COR-L47 (cell line): ENCODE measurements at regions not wholly inside any gene's neighbourhood (a gene's known extent, or its start where the extent isn't known, plus 50 kb on each side); places are given as distances from the start of the nearest gene placed in this dataset.

Experiments used
- DNase-seq: peaks from one replicate; lab custom pipeline; 2025; lab: John Stamatoyannopoulos, UW

DNA sequence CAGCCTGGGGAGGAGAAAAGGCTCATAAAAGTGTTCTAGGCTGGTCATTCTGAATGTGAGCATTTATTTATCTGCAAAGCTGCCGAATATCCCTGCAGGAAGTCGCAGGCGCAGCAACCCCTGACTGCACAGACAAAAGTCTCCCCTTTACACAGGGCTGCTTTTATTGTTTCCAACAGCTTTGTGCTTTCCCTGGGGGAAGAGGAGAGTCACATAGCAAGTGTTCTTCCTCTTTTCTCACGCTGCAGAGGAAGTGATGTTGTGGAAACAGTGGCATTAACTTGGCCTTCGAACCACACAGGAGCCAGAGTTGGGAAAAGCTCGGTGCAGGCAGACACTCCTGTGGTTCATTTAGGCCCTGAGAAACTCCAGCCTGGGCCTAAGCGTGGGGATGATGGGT, 81.5 kb upstream of the BCOR start:
- no peak for DNase-seq

- DNase-seq = no peak
Observed at GRCh38 chrX:40177942-40178715, 80.4 kb upstream of the BCOR start.

GRCh38 chrX:40177489-40177888, 79.7 kb upstream of the BCOR start:
- no peak for DNase-seq

- DNase-seq = no peak
Observed at GRCh38 chrX:40177117-40177430, 79.3 kb upstream of the BCOR start.

- peak; percentile 47 for DNase-seq
Observed at GRCh38 chrX:40176351-40177116, 78.8 kb upstream of the BCOR start.

- DNase-seq = peak; percentile 69
Observed at GRCh38 chrX:40175511-40176350, 78.0 kb upstream of the BCOR start.

DNA sequence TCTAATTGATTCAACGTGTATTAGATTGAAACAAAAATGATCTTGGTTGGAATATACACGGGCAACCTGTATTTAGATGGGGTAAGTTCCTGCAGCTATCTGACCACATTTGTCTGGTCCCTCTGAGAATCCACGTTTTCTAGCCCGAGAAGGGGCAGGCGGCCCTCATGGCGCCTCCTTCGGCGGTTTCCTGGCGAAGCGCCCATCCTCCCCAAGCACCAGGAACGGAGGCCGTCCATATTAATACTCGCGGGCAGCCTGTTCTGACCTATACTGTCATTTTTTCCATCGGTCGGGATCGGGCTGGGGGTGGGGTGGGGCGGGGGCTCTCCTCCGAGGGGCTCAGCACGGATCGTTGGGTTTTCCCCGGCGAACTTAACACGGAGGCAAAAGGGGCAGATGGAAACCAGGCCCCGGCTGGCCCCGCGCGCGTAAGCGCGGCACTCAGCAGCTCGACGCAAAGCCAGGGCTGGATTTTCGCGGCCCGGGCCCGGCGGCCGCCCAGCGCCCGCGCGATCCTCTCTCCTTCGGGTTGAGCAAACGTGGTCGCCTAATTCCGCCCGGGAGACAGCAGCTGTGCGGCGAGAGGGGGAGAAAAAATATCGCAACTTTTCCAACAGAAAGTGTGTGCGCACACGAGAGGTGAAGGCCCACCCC, 77.2 kb upstream of the BCOR start:
- peak; percentile 67 for DNase-seq

DNA sequence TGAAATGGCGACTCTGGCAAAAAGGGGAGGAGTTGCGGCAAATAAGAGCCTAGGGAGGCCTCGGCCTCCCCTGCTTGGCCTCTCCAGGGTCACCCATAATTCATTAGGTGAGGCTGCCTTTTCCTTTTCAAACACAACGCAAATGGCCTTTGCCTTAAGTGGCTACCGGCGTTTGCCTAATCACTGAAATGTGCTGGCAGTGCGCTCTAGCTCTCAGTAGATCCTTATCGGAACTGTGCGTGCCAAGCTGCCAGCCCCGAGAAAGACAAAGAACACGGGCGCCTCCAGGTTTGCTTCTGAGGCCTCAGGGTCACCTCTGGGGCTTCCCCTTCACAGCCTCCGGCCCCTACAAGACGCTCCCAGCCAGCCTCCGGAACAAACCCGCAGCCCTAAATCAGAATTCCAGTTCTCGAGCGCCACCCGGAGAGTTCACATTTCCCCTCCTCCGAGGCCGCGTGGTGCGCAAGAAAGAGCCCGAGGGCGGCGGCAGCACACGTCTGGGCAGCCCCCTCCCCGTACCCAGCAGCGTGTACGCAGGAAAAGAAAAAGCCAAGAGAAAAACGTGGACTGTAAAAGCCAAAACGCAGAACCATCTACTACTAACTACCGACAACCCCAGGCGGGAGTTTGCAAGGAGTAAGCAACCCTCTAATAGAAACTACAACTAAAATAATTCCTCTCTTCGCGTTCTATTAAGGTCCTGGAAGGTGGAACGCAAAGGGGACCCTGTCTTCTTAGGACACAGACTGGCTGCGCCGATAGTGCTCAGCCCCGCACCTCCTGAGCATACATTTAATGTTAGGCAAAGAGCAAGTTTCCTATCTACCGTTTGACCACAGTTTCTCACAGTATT, 76.5 kb upstream of the BCOR start:
- DNase-seq = no peak

DNA sequence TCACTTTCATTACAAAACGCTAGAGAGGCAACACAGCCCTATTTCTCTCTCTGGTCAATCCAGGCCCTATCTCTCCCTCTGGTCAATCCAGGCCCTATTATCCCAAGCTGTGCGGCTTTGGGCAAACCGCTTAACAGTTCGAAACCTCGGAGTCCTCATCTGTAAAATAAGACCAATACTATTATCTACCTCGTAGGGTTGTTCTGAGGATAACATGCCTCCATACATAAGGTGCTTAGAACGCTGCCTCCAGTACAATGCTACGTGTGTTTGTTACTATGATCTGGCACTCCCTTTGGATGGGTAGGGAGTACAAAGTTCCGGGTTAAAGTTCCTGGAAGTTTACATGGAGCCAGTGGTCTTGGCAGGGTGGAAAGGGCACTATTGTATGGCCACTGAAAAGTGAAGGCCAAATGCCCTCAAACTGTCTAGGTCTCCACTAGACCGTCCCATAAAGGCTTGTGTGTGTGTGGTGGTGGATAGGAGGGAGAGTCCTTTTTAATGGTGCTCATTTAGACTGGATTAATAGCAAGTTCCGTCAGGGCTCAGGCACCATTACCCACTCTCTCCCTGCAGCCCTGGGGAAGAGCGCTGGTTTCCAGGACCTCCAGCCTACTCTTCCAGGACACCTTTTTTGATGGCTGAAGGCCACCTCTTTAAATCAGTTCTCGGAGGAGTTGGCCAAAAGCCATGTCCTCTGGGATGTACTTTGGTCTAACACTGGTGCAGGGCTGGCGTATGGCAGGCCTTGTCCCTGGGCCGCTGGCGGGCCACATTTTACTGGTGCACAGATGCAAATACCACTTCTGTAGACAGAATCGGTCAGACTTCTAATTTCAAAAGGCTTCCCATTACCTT, 75.6 kb upstream of the BCOR start:
- no peak for DNase-seq

DNA sequence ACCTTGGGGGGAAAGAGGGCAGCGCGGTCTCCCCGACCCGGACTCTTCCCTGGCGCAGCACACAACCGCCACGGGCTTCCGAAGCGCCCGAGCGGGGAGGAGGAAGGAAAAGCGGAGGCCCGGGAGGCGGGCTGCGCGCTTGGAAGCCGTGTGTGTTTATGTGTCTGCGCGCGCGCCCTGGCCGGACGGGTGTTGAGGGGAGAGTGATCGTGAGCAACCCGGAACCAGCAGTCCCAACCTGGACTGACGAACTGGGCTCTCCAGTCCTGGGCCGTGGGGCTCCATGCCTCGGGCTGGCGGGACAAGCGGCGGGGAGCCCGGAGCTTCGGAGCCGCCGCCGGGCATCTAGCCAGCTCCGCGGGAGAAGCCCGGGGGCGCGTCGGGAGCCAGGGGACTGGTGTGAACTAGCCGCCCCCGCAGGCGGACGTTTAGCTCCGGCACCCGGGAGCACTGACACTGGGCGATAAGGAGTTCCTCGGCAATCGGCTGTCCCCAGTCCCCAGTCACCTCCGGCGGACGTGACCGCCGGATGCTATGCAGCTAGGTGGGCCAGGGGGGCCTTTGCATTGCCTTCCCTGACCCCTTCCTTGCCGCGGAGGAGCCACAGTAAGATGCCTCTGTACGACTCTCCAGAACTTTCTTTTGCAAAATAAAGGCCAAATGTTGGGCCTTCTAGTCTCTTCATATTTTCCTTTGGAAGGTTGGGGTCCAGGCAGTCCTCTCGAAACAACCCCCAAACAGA, 74.8 kb upstream of the BCOR start:
- DNase-seq = peak; percentile 27

- DNase-seq = peak; percentile 33
Observed at GRCh38 chrX:40171513-40172400, 74.0 kb upstream of the BCOR start.

- peak; percentile 7 for DNase-seq
Observed at GRCh38 chrX:40170830-40171512, 73.2 kb upstream of the BCOR start.

DNA sequence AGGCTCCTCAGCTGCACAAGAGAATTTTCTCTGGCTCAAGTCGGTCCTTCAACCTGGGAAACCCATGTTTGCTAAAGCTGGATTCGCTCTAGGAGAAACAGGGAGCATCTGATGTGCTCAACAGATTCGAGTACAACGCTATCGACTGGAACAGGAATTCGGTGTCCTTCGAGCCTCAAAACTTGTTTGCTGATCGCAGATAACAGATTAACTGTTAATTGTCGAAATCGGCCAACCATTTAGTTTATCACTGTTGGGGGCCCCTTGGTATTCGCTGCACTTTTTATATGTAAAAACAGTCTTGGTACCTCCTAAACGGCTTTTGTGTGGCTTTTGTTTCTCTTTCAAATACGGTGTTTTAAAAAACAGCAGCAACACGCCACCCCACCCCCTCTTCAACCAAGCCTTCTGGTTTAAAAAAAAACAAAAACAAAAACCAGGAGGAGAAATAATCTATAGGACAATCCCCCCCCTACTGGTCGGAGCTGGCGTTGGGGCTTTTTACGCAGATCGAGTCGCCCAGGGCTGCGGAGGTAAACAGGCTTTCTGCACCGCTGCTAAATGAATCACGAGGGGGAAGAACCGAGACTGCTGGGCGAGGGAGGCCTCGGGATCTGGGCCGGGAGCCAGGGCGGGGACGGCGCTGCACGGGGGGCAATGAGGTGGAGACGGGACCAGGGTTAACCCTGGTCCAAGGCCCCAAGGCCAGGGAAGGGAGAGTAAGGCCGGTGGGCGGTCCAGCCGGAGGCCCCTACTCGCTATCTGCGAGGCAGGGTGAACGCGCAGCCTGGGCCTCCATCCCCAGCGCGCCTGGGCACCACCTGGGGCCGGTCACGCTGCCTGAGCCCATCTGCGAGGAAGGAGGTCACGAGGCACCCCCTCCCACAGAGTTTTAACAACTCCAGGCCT, 71.7 kb upstream of the BCOR start:
- DNase-seq = peak; percentile 63

DNA sequence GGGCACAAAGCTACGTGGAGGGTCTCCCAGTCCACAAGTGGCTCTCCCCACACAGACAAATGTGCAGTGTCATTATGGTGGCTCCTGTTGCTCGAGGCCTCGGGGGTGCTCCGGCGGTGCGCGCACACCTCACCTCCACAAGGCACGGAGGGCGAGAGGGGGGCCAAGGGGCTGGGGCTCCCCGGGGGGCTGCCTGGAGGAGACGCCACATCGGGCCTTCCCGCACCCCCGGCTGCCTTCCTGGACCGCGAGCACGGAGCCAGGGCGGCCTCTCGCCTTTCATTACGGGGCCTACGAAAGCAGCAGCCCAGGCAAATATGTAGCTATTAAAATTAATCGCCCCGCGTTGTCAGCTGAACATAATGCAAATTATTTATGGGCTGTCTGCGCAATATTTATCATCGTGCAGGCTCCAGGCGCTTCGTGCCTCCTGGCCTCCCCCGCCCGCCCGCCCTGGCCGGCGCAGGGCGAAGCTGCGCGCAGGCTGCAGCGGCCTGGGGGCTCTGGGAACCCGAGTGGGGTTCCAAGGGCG, 70.8 kb upstream of the BCOR start:
- no peak for DNase-seq

GRCh38 chrX:40167850-40168479, 70.2 kb upstream of the BCOR start:
- DNase-seq = no peak

GRCh38 chrX:40167233-40167849, 69.6 kb upstream of the BCOR start:
- no peak for DNase-seq
